HT1080 (cell line): ENCODE measurements at regions not wholly inside any gene's neighbourhood (a gene's known extent, or its start where the extent isn't known, plus 50 kb on each side); places are given as distances from the start of the nearest gene placed in this dataset.
"Not testable (repeated sequence)": the region's sequence is repeated elsewhere in the genome, so short reads cannot be mapped to it uniquely, and the experiment has no call there.

Experiments
- DNase-seq: peaks from one replicate; pipeline ENCODE4 v3.0.0-alpha.2; 2015; ENCODE audit warnings: low read depth

GRCh38 chr2:87600961-87601360 lies 146.9 kb upstream of the PLGLB2 start:
- DNase-seq, result not testable (repeated sequence)

DNA sequence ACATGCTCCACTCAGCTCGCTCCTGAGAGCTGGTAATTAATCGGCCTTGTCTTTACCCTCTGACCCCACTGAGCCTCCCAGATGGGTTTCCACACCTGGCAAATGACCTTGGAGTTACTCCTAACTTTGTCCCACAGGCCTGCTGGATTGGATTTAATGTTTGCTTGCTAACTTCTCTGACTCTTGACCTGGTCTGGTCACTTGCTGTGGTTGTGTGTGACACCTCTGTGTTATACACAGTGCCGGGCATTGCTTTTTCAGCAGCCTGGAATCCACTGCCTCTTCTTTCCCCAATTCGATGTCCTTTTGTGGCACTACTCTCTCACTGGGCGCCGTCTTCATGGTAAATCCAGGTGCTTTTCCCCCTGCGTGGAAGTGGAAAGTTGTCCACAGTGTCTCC lies 145.8 kb upstream of the PLGLB2 start:
- DNase-seq, result not testable (repeated sequence)

GRCh38 chr2:87602728-87603127 lies 145.2 kb upstream of the PLGLB2 start:
- not testable (repeated sequence) for DNase-seq

GRCh38 chr2:87603418-87604278 lies 144.2 kb upstream of the PLGLB2 start:
- DNase-seq, result not testable (repeated sequence)

DNA sequence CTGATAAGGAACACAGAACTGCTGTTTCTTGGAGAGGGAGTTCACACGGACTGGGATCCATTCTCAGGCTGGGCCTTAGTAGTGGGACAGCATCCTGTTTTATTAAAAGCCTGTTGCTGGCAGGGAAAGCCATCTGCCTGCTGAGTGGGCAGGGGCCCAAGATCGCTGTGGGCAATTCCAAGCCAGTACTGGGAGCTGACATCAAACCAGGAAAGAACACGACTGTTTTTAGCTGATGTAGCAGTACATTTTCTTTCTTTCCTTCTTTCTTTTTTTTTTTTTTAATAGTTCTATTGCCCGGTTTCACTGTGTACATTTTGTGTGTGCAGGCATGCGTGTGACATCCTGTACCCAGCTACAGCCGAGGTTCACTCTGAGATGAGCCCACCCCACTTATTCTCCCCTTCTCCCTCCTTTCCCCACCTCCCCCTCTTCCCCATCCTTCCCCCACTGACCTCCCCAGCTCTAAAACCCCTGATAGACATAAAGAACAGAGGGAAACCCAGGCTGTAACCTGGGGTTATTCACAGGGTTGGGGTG lies 143.5 kb upstream of the PLGLB2 start:
- DNase-seq, result not testable (repeated sequence)

- not testable (repeated sequence) for DNase-seq
These were observed 142.9 kb upstream of the PLGLB2 start for GRCh38 chr2:87604980-87605379.

- not testable (repeated sequence) for DNase-seq
These were observed 139.3 kb upstream of the PLGLB2 start for GRCh38 chr2:87608377-87609166.

- not testable (repeated sequence) for DNase-seq
These were observed 136.9 kb upstream of the PLGLB2 start for GRCh38 chr2:87610974-87611373.

- not testable (repeated sequence) for DNase-seq
These were observed 136.5 kb upstream of the PLGLB2 start for GRCh38 chr2:87611416-87611815.

GRCh38 chr2:87611956-87612355 lies 135.9 kb upstream of the PLGLB2 start:
- not testable (repeated sequence) for DNase-seq

GRCh38 chr2:87614829-87615434 lies 133.0 kb upstream of the PLGLB2 start:
- not testable (repeated sequence) for DNase-seq

DNA sequence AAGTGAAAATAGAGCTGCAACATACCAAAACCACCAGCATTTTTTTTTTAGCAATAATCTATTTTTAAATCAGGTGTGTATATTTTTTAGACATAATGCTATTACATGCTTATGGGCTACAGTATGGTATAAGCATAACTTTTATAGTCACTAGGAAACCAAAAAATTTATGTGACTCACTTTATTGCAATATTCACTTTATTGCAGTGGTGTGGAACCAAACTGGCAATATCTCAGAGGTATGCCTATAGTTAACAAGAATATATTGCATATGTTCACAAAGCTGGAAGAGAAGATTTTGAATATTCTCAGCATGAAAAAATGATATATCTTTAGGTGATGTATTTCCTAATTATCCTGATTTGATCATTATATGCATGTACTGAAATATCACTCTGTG lies 128.8 kb upstream of the PLGLB2 start:
- not testable (repeated sequence) for DNase-seq

- not testable (repeated sequence) for DNase-seq
These were observed 126.7 kb upstream of the PLGLB2 start for GRCh38 chr2:87621139-87621538.

- not testable (repeated sequence) for DNase-seq
These were observed 125.2 kb upstream of the PLGLB2 start for GRCh38 chr2:87622720-87623119.

DNA sequence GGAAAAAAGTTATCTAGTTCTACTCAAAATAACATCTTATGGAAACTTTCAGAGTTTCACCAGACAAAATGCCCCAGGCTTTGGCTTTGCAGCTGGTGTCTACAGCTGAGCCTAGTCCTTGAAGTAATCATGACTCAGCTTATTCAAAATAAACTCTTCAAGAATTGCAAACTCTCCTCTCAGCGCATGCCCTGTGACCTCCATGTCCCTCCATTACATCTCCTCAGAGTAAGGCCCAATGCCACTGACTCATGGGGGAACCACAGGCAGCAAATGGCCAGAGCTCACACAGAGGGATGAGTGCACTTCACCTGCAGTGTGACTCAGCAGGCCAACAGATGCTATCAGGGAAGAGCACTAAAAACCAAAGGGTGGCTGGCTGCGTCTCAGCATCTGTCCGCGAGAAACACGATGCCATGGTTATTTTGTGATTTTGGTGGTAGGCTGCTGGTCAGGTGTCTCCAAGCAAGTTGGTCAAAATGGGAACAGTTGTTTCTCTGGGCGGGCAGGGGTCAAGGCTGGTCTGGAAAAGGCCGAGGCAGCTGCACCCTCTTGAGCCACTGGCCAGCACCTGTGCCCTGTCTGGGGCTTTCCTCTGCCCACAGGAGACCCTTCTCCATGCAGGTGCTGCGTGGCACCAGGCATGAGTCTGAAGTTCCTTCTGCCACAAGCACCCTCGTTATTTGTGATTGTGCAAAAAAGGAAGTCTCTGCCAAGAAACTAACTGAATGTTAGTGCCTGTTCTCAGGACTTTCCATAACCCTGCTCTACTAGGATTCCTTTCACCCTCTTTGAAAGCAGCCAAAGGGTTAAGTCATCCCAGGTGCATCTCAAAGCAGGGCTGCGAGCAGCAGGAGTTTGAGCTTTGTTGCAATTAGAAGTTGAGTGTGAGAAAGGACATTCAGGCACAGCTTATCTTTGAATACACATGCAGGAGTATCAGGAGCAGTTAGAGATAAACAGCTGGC lies 118.1 kb upstream of the PLGLB2 start:
- peak; percentile 85 for DNase-seq

DNA sequence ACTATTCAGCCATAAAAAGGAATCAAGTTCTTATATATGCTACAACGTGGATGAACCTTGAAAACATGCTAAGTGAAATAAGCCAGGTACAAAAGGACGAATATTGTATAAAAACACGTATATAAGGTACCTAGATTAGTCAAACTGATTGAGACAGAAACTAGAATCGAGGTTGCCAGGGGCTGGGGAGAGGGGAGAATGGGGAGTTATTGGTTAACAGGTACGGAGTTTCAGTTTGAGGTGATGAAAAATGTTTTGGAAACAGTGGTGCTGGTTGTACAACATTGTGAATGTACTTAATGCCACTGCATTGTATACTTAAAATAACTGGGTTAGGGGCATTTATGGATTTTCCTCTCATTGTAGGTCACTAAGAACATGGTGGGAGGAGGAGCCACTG lies 117.0 kb upstream of the PLGLB2 start:
- DNase-seq, result not testable (repeated sequence)

- DNase-seq, result not testable (repeated sequence)
These were observed 116.5 kb upstream of the PLGLB2 start for GRCh38 chr2:87631402-87631801.

- not testable (repeated sequence) for DNase-seq
These were observed 114.5 kb upstream of the PLGLB2 start for GRCh38 chr2:87633287-87633963.

GRCh38 chr2:87634106-87634505 lies 113.8 kb upstream of the PLGLB2 start:
- DNase-seq, result not testable (repeated sequence)
